NCI-H774 (cell line): ENCODE measurements at regions not wholly inside any gene's neighbourhood (a gene's known extent, or its start where the extent isn't known, plus 50 kb on each side); places are given as distances from the start of the nearest gene placed in this dataset.

ENCODE experiments used
- DNase-seq: peaks from one replicate; lab custom pipeline; 2025; lab: John Stamatoyannopoulos, UW

GRCh38 chr1:163807331-163808049 lies 485.7 kb downstream of the NUF2 start:
- DNase-seq = no peak

- no peak for DNase-seq
These were observed 491.5 kb downstream of the NUF2 start for GRCh38 chr1:163813251-163813650.

- DNase-seq = no peak
These were observed 498.5 kb downstream of the NUF2 start for GRCh38 chr1:163820226-163820625.

GRCh38 chr1:163820766-163821165 lies 499.0 kb downstream of the NUF2 start:
- DNase-seq = no peak

- DNase-seq = no peak
These were observed 499.9 kb downstream of the NUF2 start for GRCh38 chr1:163821679-163822078.

- DNase-seq = no peak
These were observed 501.3 kb downstream of the NUF2 start for GRCh38 chr1:163823017-163823416.

- no peak for DNase-seq
These were observed 502.3 kb downstream of the NUF2 start for GRCh38 chr1:163824006-163824405.

- no peak for DNase-seq
These were observed 502.7 kb downstream of the NUF2 start for GRCh38 chr1:163824490-163824889.

- DNase-seq = peak; percentile 88
These were observed 504.7 kb downstream of the NUF2 start for GRCh38 chr1:163826500-163826899.

GRCh38 chr1:163834778-163835177 lies 513.0 kb downstream of the NUF2 start:
- no peak for DNase-seq

GRCh38 chr1:163836481-163836880 lies 514.7 kb downstream of the NUF2 start:
- no peak for DNase-seq

GRCh38 chr1:163837206-163837605 lies 515.5 kb downstream of the NUF2 start:
- DNase-seq = no peak

GRCh38 chr1:163842571-163842970 lies 520.8 kb downstream of the NUF2 start:
- DNase-seq = no peak

GRCh38 chr1:163844459-163844858 lies 522.7 kb downstream of the NUF2 start:
- DNase-seq = no peak

GRCh38 chr1:163845279-163845678 lies 523.5 kb downstream of the NUF2 start:
- no peak for DNase-seq

GRCh38 chr1:163863731-163864130 lies 542.0 kb downstream of the NUF2 start:
- DNase-seq = no peak

- DNase-seq = no peak
These were observed 542.5 kb downstream of the NUF2 start for GRCh38 chr1:163864207-163864606.

GRCh38 chr1:163866564-163866963 lies 544.8 kb downstream of the NUF2 start:
- no peak for DNase-seq

GRCh38 chr1:163870666-163871065 lies 548.9 kb downstream of the NUF2 start:
- DNase-seq = no peak

- no peak for DNase-seq
These were observed 550.3 kb downstream of the NUF2 start for GRCh38 chr1:163872067-163872466.

- no peak for DNase-seq
These were observed 552.3 kb downstream of the NUF2 start for GRCh38 chr1:163874070-163874469.

- peak; percentile 22 for DNase-seq
These were observed 553.6 kb downstream of the NUF2 start for GRCh38 chr1:163875200-163875926.

GRCh38 chr1:163875927-163876320 lies 554.2 kb downstream of the NUF2 start:
- DNase-seq = no peak

GRCh38 chr1:163876546-163876945 lies 554.8 kb downstream of the NUF2 start:
- DNase-seq = no peak
